ENCODE measurements at regions not wholly inside any gene's neighbourhood (a gene's known extent, or its start where the extent isn't known, plus 50 kb on each side); places are given as distances from the start of the nearest gene placed in this dataset.

GRCh38 chr1:168966217-168966616 lies 140.3 kb upstream of the ATP1B1 start:
- H3K4me3 ChIP-seq (ENCODE audit: low read depth, low read length) = no peak overlapping the region
- no peak for TF ChIP-seq CTCF (IDR thresholded peaks at IDR 0.05; ENCODE audit: low read depth, low read length)
- DNase-seq (ENCODE audit: low read depth, low spot score) = no peak
- in situ Hi-C loops (cut with HindIII; ENCODE audit: low sequenced_read_pairs) = no loop called here

- no peak for DNase-seq (ENCODE audit: low read depth, low spot score)
- in situ Hi-C loops (cut with HindIII; ENCODE audit: low sequenced_read_pairs) = no loop called here
- no peak overlapping the region for H3K4me3 ChIP-seq (ENCODE audit: low read depth, low read length)
- no peak for TF ChIP-seq CTCF (IDR thresholded peaks at IDR 0.05; ENCODE audit: low read depth, low read length)
Measured at GRCh38 chr1:168966636-168967035, 139.9 kb upstream of the ATP1B1 start.

- no peak for DNase-seq (ENCODE audit: low read depth, low spot score)
- TF ChIP-seq CTCF (IDR thresholded peaks at IDR 0.05; ENCODE audit: low read depth, low read length) = no peak
- in situ Hi-C loops (cut with HindIII; ENCODE audit: low sequenced_read_pairs) = no loop called here
- no peak overlapping the region for H3K4me3 ChIP-seq (ENCODE audit: low read depth, low read length)
Measured at GRCh38 chr1:168970926-168971659, 135.4 kb upstream of the ATP1B1 start.

- no peak for DNase-seq (ENCODE audit: low read depth, low spot score)
- in situ Hi-C loops (cut with HindIII; ENCODE audit: low sequenced_read_pairs) = no loop called here
- H3K4me3 ChIP-seq (ENCODE audit: low read depth, low read length) = no peak overlapping the region
- TF ChIP-seq CTCF (IDR thresholded peaks at IDR 0.05; ENCODE audit: low read depth, low read length) = no peak
Measured at GRCh38 chr1:168972225-168972624, 134.3 kb upstream of the ATP1B1 start.

- no peak for DNase-seq (ENCODE audit: low read depth, low spot score)
- TF ChIP-seq CTCF (IDR thresholded peaks at IDR 0.05; ENCODE audit: low read depth, low read length) = no peak
- in situ Hi-C loops (cut with HindIII; ENCODE audit: low sequenced_read_pairs) = no loop called here
- no peak overlapping the region for H3K4me3 ChIP-seq (ENCODE audit: low read depth, low read length)
Measured at GRCh38 chr1:168972887-168973286, 133.6 kb upstream of the ATP1B1 start.

- in situ Hi-C loops (cut with HindIII; ENCODE audit: low sequenced_read_pairs) = no loop called here
Measured at GRCh38 chr1:168974117-168974516, 132.4 kb upstream of the ATP1B1 start.

More at GRCh38 chr1:168974117-168974516, 132.4 kb upstream of the ATP1B1 start:
- no peak for DNase-seq (ENCODE audit: low read depth, low spot score)
- TF ChIP-seq CTCF (IDR thresholded peaks at IDR 0.05; ENCODE audit: low read depth, low read length) = no peak
- H3K4me3 ChIP-seq (ENCODE audit: low read depth, low read length) = no peak overlapping the region
